Adrenal gland (tissue), 5 donors: ENCODE measurements at regions not wholly inside any gene's neighbourhood (a gene's known extent, or its start where the extent isn't known, plus 50 kb on each side); places are given as distances from the start of the nearest gene placed in this dataset.

Experiments
- POLR2A ChIP-seq, 2 donors: fragments of 450-650 bp; IDR thresholded peaks; one replicate each; pipeline ENCODE4 v1.6.1; 2017; ENCODE audit warnings: antibody characterized with exemption in 2 of 2, mild to moderate bottlenecking in 2 of 2, moderate library complexity in 1 of 2
- TF ChIP-seq, protein P1 (sequence below), 6 experiments: fragments of 450-650 bp in 4 of 6; fragments of 200-600 bp in 2 of 6; sonication (generic) in 1 of 6; IDR thresholded peaks; 1 replicate in 5 of 6; 2 replicates in 1 of 6; pipeline versions ENCODE4 v1.5.1 to v1.8.0; 2016 to 2021; ENCODE audit warnings: antibody characterized with exemption in 6 of 6, mild to moderate bottlenecking in 2 of 6, moderate library complexity in 1 of 6
- donor health status: DM: no; HTN: no; CAD: no.

DNA sequence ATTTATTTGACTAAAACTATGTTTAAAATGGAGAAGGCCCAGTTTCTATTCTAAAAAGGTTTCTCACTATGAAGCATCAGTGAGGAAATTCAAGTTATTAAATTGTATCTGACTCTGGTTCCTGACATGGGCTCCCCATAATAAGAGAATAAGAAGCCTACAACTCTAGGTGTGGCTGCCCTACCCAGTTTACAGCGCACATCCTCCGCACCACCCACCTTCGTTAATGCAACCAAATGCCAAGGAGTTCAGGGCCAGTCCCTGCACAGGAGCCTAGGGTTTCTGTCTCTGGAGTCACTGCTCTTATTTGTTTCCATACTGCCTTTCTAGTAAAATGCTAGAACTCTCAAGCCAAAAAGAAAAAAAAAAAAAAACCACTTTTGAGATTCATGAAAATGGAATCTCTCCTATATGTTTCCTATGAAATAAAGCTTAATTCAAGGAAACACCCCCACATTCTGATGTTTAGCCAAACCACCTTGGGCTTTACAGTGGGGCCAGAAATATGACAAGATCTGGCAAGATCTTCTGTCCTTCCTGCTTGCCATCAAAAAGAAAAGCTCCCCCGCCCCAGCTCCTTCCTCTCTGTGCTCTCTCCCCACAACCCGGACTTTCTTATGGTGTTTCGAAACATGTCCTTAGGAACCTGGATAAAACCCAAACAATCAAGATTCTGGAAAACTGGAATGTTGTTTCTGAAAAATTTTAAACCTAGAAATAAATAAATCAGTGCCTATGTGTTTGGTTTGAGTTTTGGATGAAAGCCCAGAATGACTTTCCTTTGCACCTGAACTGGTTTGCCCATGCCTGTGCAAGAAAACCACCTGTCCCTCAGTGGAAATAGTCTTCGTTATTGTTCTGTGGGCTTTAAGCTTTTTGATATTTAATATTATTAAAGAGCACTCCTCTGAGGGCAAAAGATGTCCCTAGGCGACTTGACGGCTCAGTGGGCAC is 136.7 kb downstream of the SP3 start:
- TF ChIP-seq, protein P1, sequence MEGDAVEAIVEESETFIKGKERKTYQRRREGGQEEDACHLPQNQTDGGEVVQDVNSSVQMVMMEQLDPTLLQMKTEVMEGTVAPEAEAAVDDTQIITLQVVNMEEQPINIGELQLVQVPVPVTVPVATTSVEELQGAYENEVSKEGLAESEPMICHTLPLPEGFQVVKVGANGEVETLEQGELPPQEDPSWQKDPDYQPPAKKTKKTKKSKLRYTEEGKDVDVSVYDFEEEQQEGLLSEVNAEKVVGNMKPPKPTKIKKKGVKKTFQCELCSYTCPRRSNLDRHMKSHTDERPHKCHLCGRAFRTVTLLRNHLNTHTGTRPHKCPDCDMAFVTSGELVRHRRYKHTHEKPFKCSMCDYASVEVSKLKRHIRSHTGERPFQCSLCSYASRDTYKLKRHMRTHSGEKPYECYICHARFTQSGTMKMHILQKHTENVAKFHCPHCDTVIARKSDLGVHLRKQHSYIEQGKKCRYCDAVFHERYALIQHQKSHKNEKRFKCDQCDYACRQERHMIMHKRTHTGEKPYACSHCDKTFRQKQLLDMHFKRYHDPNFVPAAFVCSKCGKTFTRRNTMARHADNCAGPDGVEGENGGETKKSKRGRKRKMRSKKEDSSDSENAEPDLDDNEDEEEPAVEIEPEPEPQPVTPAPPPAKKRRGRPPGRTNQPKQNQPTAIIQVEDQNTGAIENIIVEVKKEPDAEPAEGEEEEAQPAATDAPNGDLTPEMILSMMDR (IDR thresholded peaks at IDR 0.05) = no peak
- no peak for TF ChIP-seq POLR2A (IDR thresholded peaks at IDR 0.05)
